ENCODE measurements at regions not wholly inside any gene's neighbourhood (a gene's known extent, or its start where the extent isn't known, plus 50 kb on each side); places are given as distances from the start of the nearest gene placed in this dataset.

- CTCF ChIA-PET = no interaction called here
- TF ChIP-seq CTCF (IDR thresholded peaks at IDR 0.05; ENCODE audit: unreplicated experiment) = no peak
Measured at GRCh38 chrX:109190542-109190941, 291.3 kb downstream of the GUCY2F start.

DNA sequence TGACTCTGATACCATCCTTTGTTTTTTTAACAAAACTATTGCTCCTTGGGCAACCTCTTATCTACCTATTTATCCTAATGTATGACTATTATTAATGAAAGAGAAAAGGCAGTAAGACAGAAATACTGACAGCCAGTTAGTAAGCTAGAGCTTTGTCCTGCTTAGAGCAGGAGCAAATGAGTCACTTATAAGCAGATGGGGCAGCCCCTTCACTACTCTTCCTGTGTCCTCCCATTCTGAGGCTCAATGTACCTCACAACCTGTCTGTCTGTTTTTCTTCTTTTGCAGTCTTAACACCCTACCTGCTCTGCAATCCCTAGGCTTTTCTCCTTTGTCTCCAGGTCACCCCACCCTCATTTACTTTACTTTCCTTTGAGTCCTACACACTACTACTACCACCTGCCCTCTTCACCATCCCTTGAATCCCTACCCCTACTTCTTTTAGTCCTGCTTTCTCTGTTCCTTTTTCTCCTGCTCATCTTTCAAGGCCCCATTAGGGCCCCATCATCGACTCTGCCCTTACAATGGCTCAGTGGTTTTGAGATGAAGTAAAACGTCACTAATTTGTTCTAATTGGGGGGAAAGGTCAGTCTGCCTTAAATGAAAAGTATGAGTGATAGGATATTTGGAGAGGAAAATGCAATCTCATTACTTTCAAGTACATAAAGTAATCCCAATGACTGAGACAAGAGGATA, 294.3 kb downstream of the GUCY2F start:
- CTCF ChIA-PET = no interaction called here
- H3K4me3 Mint-ChIP-seq (ENCODE audit: low read depth, unreplicated experiment) = no peak overlapping the region
- H3K27ac Mint-ChIP-seq (ENCODE audit: unreplicated experiment) = no peak overlapping the region
- BruUV-seq (replicated peaks) = no TSS peak
- H3K9me3 Mint-ChIP-seq (ENCODE audit: low read depth, unreplicated experiment) = peaks cover 4% of the 10 kb centered on the region
- peaks cover under 1% of the 10 kb centered on the region for H3K27me3 Mint-ChIP-seq (ENCODE audit: unreplicated experiment)
- no peaks in the 10 kb centered on the region for H3K4me1 Mint-ChIP-seq (ENCODE audit: low read depth, unreplicated experiment)
- intact Hi-C loops (cut with micrococcal nuclease; ENCODE audit: unreplicated experiment) = no loop called here
- H3K36me3 Mint-ChIP-seq (ENCODE audit: insufficient read depth, unreplicated experiment) = no peaks in the 10 kb centered on the region
- no peak for TF ChIP-seq CTCF (IDR thresholded peaks at IDR 0.05; ENCODE audit: unreplicated experiment)
- DNase-seq = no peak

More at GRCh38 chrX:109190542-109190941, 291.3 kb downstream of the GUCY2F start:
- Mint-ChIP-seq H3K9me3 (ENCODE audit: low read depth, unreplicated experiment) (peaks cover 4% of the 10 kb centered on the region), H3K27ac (ENCODE audit: unreplicated experiment) (no peak overlapping the region), H3K36me3 (ENCODE audit: insufficient read depth, unreplicated experiment) (no peaks in the 10 kb centered on the region), H3K4me1 (ENCODE audit: low read depth, unreplicated experiment) (no peaks in the 10 kb centered on the region), H3K27me3 (ENCODE audit: unreplicated experiment) (peaks cover 17% of the 10 kb centered on the region), H3K4me3 (ENCODE audit: low read depth, unreplicated experiment) (no peak overlapping the region)
- intact Hi-C loops (cut with micrococcal nuclease; ENCODE audit: unreplicated experiment) = no loop called here
- no TSS peak for BruUV-seq (replicated peaks)
- no peak for DNase-seq

- H3K27me3 Mint-ChIP-seq (ENCODE audit: unreplicated experiment) = no peaks in the 10 kb centered on the region
- H3K4me1 Mint-ChIP-seq (ENCODE audit: low read depth, unreplicated experiment) = no peaks in the 10 kb centered on the region
- no peak overlapping the region for H3K4me3 Mint-ChIP-seq (ENCODE audit: low read depth, unreplicated experiment)
- H3K9me3 Mint-ChIP-seq (ENCODE audit: low read depth, unreplicated experiment) = peaks cover 4% of the 10 kb centered on the region
- no peak for TF ChIP-seq CTCF (IDR thresholded peaks at IDR 0.05; ENCODE audit: unreplicated experiment)
- intact Hi-C loops (cut with micrococcal nuclease; ENCODE audit: unreplicated experiment) = no loop called here
- CTCF ChIA-PET = no interaction called here
- no peak overlapping the region for H3K27ac Mint-ChIP-seq (ENCODE audit: unreplicated experiment)
- H3K36me3 Mint-ChIP-seq (ENCODE audit: insufficient read depth, unreplicated experiment) = no peaks in the 10 kb centered on the region
- no TSS peak for BruUV-seq (replicated peaks)
- DNase-seq = no peak
Measured at GRCh38 chrX:109186939-109187338, 294.9 kb downstream of the GUCY2F start.

DNA sequence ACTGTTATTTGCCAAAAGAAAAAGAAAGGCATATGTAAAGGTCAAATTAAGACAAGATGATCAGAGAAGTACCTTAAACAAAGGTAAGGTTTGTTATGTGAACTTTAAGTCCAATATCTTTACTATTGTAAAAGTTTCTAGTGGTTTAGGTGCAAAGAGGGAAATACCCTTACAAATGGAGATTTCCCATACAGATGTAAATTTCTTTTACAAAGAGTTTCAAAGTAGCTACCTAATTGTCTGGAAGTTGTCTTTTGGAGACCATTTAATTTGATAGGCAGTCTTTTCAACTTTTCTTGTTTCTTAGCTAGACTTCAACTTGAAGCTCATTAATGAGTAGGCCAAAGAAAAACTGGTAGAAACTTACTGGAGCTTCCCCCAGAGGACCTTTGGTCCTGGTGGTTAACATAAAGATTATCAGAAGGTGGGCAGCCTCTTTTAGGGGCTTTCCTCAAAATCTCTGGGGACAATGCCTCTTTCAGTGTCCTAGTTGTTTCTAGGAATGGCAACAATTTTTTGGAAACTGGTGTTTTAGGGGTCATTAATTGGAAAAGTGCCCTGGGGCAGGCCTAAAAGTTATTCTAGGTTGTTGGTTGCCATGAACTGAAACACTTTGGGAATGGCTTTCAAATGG, 297.3 kb downstream of the GUCY2F start:
- intact Hi-C loops (cut with micrococcal nuclease; ENCODE audit: unreplicated experiment) = no loop called here

More for the DNA sequence above, 297.3 kb downstream of the GUCY2F start:
- Mint-ChIP-seq H3K36me3 (ENCODE audit: insufficient read depth, unreplicated experiment) (no peaks in the 10 kb centered on the region), H3K9me3 (ENCODE audit: low read depth, unreplicated experiment) (peaks cover 3% of the 10 kb centered on the region), H3K27me3 (ENCODE audit: unreplicated experiment) (no peaks in the 10 kb centered on the region), H3K4me3 (ENCODE audit: low read depth, unreplicated experiment) (no peak overlapping the region), H3K27ac (ENCODE audit: unreplicated experiment) (no peak overlapping the region), H3K4me1 (ENCODE audit: low read depth, unreplicated experiment) (no peaks in the 10 kb centered on the region)
- BruUV-seq (replicated peaks) = no TSS peak
- CTCF ChIA-PET = no interaction called here
- DNase-seq = no peak
- no peak for TF ChIP-seq CTCF (IDR thresholded peaks at IDR 0.05; ENCODE audit: unreplicated experiment)
